ENCODE measurements at regions not wholly inside any gene's neighbourhood (a gene's known extent, or its start where the extent isn't known, plus 50 kb on each side); places are given as distances from the start of the nearest gene placed in this dataset.

GRCh38 chrX:39873117-39873516 lies 224.6 kb downstream of the BCOR start:
- DNase-seq (ENCODE audit: low spot score), result no peak
- H3K36me3 ChIP-seq (ENCODE audit: control insufficient read depth in 4 of 4, insufficient read depth in 3 of 4, low read depth in 1 of 4, low read length in 3 of 4), result no peaks in the 10 kb centered on the region
- WGBS, result 95% methylated on average over 5 of the region's 5 CpGs
- no peak overlapping the region for H3K27ac ChIP-seq (ENCODE audit: low read depth in 1 of 2, low read length in 2 of 2)
- TF ChIP-seq RXRA (IDR thresholded peaks at IDR 0.05), result no peak
- no peak overlapping the region for H3K9ac ChIP-seq (ENCODE audit: low read depth in 1 of 2, low read length in 2 of 2)
- no peaks in the 10 kb centered on the region for H3K9me3 ChIP-seq (ENCODE audit: control insufficient read depth in 4 of 4, low read length in 3 of 4)
- no peak overlapping the region for H3K4me3 ChIP-seq (ENCODE audit: low read depth in 1 of 3, low read length in 3 of 3)
- H3K27me3 ChIP-seq (ENCODE audit: control insufficient read depth in 4 of 4, insufficient read depth in 4 of 4, low read length in 3 of 4), result no peaks in the 10 kb centered on the region
- no peaks in the 10 kb centered on the region for H3K4me1 ChIP-seq (ENCODE audit: control insufficient read depth in 4 of 4, insufficient read depth in 4 of 4, low read length in 3 of 4)

GRCh38 chrX:39874202-39874816 lies 223.4 kb downstream of the BCOR start:
- H3K9me3 ChIP-seq (ENCODE audit: control insufficient read depth in 4 of 4, low read length in 3 of 4), result no peaks in the 10 kb centered on the region
- H3K36me3 ChIP-seq (ENCODE audit: control insufficient read depth in 4 of 4, insufficient read depth in 3 of 4, low read depth in 1 of 4, low read length in 3 of 4), result no peaks in the 10 kb centered on the region
- TF ChIP-seq CTCF (IDR thresholded peaks at IDR 0.05; ENCODE audit: low read depth, low read length, missing input control), result no peak
- TF ChIP-seq HNF4A (conservative IDR thresholded peaks at IDR 0.05), result no peak
- no peak for TF ChIP-seq FOXA2 (IDR thresholded peaks at IDR 0.05)
- no peak for TF ChIP-seq YY1 (IDR thresholded peaks at IDR 0.05)
- H3K27me3 ChIP-seq (ENCODE audit: control insufficient read depth in 4 of 4, insufficient read depth in 4 of 4, low read length in 3 of 4), result no peaks in the 10 kb centered on the region
- no peak overlapping the region for H3K9ac ChIP-seq (ENCODE audit: low read depth in 1 of 2, low read length in 2 of 2)
- H3K27ac ChIP-seq (ENCODE audit: low read depth in 1 of 2, low read length in 2 of 2), result no peak overlapping the region
- no peak for DNase-seq (ENCODE audit: low spot score)
- H3K4me3 ChIP-seq (ENCODE audit: low read depth in 1 of 3, low read length in 3 of 3), result no peak overlapping the region
- WGBS, result 79% methylated on average over 5 of the region's 5 CpGs
- no peaks in the 10 kb centered on the region for H3K4me1 ChIP-seq (ENCODE audit: control insufficient read depth in 4 of 4, insufficient read depth in 4 of 4, low read length in 3 of 4)

- no peaks in the 10 kb centered on the region for H3K27me3 ChIP-seq (ENCODE audit: control insufficient read depth in 4 of 4, insufficient read depth in 4 of 4, low read length in 3 of 4)
- no peaks in the 10 kb centered on the region for H3K36me3 ChIP-seq (ENCODE audit: control insufficient read depth in 4 of 4, insufficient read depth in 3 of 4, low read depth in 1 of 4, low read length in 3 of 4)
- H3K9ac ChIP-seq (ENCODE audit: low read depth in 1 of 2, low read length in 2 of 2), result no peak overlapping the region
- H3K27ac ChIP-seq (ENCODE audit: low read depth in 1 of 2, low read length in 2 of 2), result no peak overlapping the region
- H3K4me1 ChIP-seq (ENCODE audit: control insufficient read depth in 4 of 4, insufficient read depth in 4 of 4, low read length in 3 of 4), result no peaks in the 10 kb centered on the region
- H3K9me3 ChIP-seq (ENCODE audit: control insufficient read depth in 4 of 4, low read length in 3 of 4), result no peaks in the 10 kb centered on the region
- no peak overlapping the region for H3K4me3 ChIP-seq (ENCODE audit: low read depth in 1 of 3, low read length in 3 of 3)
- no peak for DNase-seq (ENCODE audit: low spot score)
- no peak for TF ChIP-seq HNF4A (conservative IDR thresholded peaks at IDR 0.05)
- TF ChIP-seq GABPA (IDR thresholded peaks at IDR 0.05 in 1 of 2, conservative IDR thresholded peaks at IDR 0.05 in 1 of 2), result no peak
- no peak for TF ChIP-seq RAD21 (IDR thresholded peaks at IDR 0.05)
- TF ChIP-seq FOXA2 (IDR thresholded peaks at IDR 0.05), result no peak
- no peak for TF ChIP-seq ATF3 (IDR thresholded peaks at IDR 0.05)
- TF ChIP-seq REST (IDR thresholded peaks at IDR 0.05), result no peak
- no peak for TF ChIP-seq TAF1 (conservative IDR thresholded peaks at IDR 0.05)
- TF ChIP-seq NR2F2 (IDR thresholded peaks at IDR 0.05), result no peak
- 71% methylated on average over 15 of the region's 15 CpGs for WGBS
Measured at GRCh38 chrX:39875834-39876628, 221.7 kb downstream of the BCOR start.
